HCT116 (cell line): ENCODE measurements at regions not wholly inside any gene's neighbourhood (a gene's known extent, or its start where the extent isn't known, plus 50 kb on each side); places are given as distances from the start of the nearest gene placed in this dataset.

Source experiments
- SIN3A ChIP-seq: IDR thresholded peaks from 2 replicates; pipeline ENCODE4 v1.6.1; 2012; ENCODE audit warnings: low read depth
- TF ChIP-seq, protein P1 (sequence below), 3 experiments: fragments of 200-600 bp in 1 of 3; sonication (generic) in 1 of 3; IDR thresholded peaks in 2 of 3; conservative IDR thresholded peaks in 1 of 3; 2 replicates each; pipeline ENCODE4 v1.5.1; 2012 to 2017; ENCODE audit warnings: low read depth in 2 of 3, low read length in 2 of 3, antibody characterized with exemption in 1 of 3, borderline replicate concordance in 1 of 3, control low read depth in 1 of 3, mild to moderate bottlenecking in 1 of 3, mixed read lengths in 1 of 3, mixed run types in 1 of 3, moderate library complexity in 1 of 3; ENCODE audit not compliant: insufficient read depth in 1 of 3

DNA sequence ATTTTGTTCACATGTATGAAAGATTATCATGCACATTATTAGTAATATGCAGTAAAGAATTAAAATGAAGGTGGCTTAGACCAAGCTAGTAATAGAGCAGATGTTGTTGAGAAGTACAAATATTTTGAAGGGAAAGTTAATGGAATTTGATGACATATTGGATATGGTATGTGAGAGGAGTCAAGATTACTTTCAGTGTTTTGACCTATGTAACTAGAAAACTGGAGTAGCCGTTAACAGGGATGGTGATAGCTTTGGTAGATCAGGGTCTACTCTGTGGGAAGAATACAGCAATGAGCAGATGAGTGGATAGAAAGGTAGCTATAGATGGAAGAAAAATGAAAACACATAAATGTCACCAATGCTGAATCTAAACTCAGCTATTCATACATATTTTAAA lies 163.2 kb upstream of the LRRC7 start:
- no peak for TF ChIP-seq SIN3A
- TF ChIP-seq, protein P1, sequence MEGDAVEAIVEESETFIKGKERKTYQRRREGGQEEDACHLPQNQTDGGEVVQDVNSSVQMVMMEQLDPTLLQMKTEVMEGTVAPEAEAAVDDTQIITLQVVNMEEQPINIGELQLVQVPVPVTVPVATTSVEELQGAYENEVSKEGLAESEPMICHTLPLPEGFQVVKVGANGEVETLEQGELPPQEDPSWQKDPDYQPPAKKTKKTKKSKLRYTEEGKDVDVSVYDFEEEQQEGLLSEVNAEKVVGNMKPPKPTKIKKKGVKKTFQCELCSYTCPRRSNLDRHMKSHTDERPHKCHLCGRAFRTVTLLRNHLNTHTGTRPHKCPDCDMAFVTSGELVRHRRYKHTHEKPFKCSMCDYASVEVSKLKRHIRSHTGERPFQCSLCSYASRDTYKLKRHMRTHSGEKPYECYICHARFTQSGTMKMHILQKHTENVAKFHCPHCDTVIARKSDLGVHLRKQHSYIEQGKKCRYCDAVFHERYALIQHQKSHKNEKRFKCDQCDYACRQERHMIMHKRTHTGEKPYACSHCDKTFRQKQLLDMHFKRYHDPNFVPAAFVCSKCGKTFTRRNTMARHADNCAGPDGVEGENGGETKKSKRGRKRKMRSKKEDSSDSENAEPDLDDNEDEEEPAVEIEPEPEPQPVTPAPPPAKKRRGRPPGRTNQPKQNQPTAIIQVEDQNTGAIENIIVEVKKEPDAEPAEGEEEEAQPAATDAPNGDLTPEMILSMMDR (IDR thresholded peaks at IDR 0.05 in 2 of 3, conservative IDR thresholded peaks at IDR 0.05 in 1 of 3; ENCODE audit: borderline replicate concordance in 1 of 3, insufficient read depth in 1 of 3, low read depth in 2 of 3, low read length in 2 of 3) = no peak
